ENCODE measurements at regions not wholly inside any gene's neighbourhood (a gene's known extent, or its start where the extent isn't known, plus 50 kb on each side); places are given as distances from the start of the nearest gene placed in this dataset.
A peak's percentile ranks its signal among the peaks of the same experiment; 100 is the strongest.
"Not testable (repeated sequence)": the region's sequence is repeated elsewhere in the genome, so short reads cannot be mapped to it uniquely, and the experiment has no call there.

- ChIA-PET CTCF (no interaction called here), POLR2A (no interaction called here)
- no peak overlapping the region for H3K4me3 ChIP-seq (ENCODE audit: low read depth in 2 of 2, low read length in 2 of 2)
- no peaks in the 10 kb centered on the region for H3K4me1 ChIP-seq (ENCODE audit: control insufficient read depth, insufficient read depth, low read length)
- intact Hi-C loops (cut with micrococcal nuclease; ENCODE audit: unreplicated experiment) (no loop called here), in situ Hi-C loops (cut with HindIII; ENCODE audit: low pct_unique_long_range_greater_than_20kb, low sequenced_read_pairs) (no loop called here)
- TF ChIP-seq, protein P1, sequence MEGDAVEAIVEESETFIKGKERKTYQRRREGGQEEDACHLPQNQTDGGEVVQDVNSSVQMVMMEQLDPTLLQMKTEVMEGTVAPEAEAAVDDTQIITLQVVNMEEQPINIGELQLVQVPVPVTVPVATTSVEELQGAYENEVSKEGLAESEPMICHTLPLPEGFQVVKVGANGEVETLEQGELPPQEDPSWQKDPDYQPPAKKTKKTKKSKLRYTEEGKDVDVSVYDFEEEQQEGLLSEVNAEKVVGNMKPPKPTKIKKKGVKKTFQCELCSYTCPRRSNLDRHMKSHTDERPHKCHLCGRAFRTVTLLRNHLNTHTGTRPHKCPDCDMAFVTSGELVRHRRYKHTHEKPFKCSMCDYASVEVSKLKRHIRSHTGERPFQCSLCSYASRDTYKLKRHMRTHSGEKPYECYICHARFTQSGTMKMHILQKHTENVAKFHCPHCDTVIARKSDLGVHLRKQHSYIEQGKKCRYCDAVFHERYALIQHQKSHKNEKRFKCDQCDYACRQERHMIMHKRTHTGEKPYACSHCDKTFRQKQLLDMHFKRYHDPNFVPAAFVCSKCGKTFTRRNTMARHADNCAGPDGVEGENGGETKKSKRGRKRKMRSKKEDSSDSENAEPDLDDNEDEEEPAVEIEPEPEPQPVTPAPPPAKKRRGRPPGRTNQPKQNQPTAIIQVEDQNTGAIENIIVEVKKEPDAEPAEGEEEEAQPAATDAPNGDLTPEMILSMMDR (IDR thresholded peaks at IDR 0.05), result peak; percentile 79
- TF ChIP-seq TCF7L2 (IDR thresholded peaks at IDR 0.05; ENCODE audit: low read depth, low read length) (no peak), REST (IDR thresholded peaks at IDR 0.05; ENCODE audit: insufficient read depth in 1 of 2, low read depth in 2 of 2, low read length in 1 of 2) (no peak), POLR2AphosphoS5 (IDR thresholded peaks at IDR 0.05; ENCODE audit: low read depth, low read length) (no peak), SIN3A (IDR thresholded peaks at IDR 0.05; ENCODE audit: borderline replicate concordance, insufficient read depth, low read depth, low read length) (no peak)
- H3K36me3 ChIP-seq (ENCODE audit: control insufficient read depth, insufficient read depth, low read length), result no peaks in the 10 kb centered on the region
- BruUV-seq (replicated peaks), result no TSS peak
- H3K27ac ChIP-seq (ENCODE audit: low read length), result no peak overlapping the region
- no peaks in the 10 kb centered on the region for H3K9me3 ChIP-seq (ENCODE audit: control insufficient read depth, insufficient read depth, low read depth, low read length)
- DNase-seq (ENCODE audit: low read depth, low spot score) (peak; percentile 36), ATAC-seq (peak; percentile 87)
- no peaks in the 10 kb centered on the region for H3K27me3 ChIP-seq (ENCODE audit: control insufficient read depth, insufficient read depth, low read length)
Measured at GRCh38 chr14:99995700-99996356, 69.4 kb upstream of the EVL start.

DNA sequence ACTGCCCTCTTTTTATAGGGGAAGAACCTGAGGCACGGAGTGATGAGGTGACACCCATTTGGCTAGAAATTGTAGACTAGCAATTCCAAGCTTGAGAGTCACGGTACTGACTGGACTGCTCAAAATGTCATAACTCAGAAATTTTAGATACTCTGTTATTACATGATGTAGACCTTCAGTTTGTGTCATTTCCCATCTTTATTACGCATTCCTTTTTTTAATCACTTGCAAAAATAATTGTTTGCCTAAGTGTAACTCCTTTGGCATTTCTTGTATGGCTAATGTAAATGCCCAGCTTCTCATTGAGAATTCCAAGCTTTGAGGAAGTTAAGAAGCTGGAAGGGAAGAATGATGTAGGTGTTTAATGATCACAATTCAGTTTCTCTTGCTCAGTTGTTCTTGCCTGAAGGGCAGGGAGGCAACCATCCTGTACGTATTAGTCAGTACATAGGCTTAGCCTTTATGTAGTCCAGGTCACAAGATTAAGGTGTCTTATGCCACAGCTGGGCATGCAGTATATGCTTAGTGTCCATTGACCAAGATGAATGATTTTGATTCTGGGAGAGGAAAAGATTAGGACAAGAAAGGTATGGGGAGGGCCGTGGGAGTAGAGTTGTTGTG, 68.2 kb upstream of the EVL start:
- ChIA-PET CTCF (no interaction called here), POLR2A (no interaction called here)
- ATAC-seq, result no peak
- Histone ChIP-seq H3K4me1 (ENCODE audit: control insufficient read depth, insufficient read depth, low read length) (no peaks in the 10 kb centered on the region), H3K36me3 (ENCODE audit: control insufficient read depth, insufficient read depth, low read length) (no peaks in the 10 kb centered on the region), H3K9me3 (ENCODE audit: control insufficient read depth, insufficient read depth, low read depth, low read length) (no peaks in the 10 kb centered on the region), H3K4me3 (ENCODE audit: low read depth in 2 of 2, low read length in 2 of 2) (no peak overlapping the region), H3K27ac (ENCODE audit: low read length) (no peak overlapping the region), H3K27me3 (ENCODE audit: control insufficient read depth, insufficient read depth, low read length) (no peaks in the 10 kb centered on the region)
- in situ Hi-C loops (cut with HindIII; ENCODE audit: low pct_unique_long_range_greater_than_20kb, low sequenced_read_pairs), result no loop called here
- intact Hi-C loops (cut with micrococcal nuclease; ENCODE audit: unreplicated experiment), result no loop called here
- no peak for DNase-seq (ENCODE audit: low read depth, low spot score)
- TF ChIP-seq, protein P1 (IDR thresholded peaks at IDR 0.05), result no peak
- TF ChIP-seq POLR2AphosphoS5 (IDR thresholded peaks at IDR 0.05; ENCODE audit: low read depth, low read length) (no peak), TCF7L2 (IDR thresholded peaks at IDR 0.05; ENCODE audit: low read depth, low read length) (no peak), REST (IDR thresholded peaks at IDR 0.05; ENCODE audit: insufficient read depth in 1 of 2, low read depth in 2 of 2, low read length in 1 of 2) (no peak), SIN3A (IDR thresholded peaks at IDR 0.05; ENCODE audit: borderline replicate concordance, insufficient read depth, low read depth, low read length) (no peak)
- no TSS peak for BruUV-seq (replicated peaks)

GRCh38 chr14:100000398-100000797, 64.8 kb upstream of the EVL start:
- BruUV-seq (replicated peaks); in situ Hi-C loops (cut with HindIII; ENCODE audit: low pct_unique_long_range_greater_than_20kb, low sequenced_read_pairs); intact Hi-C loops (cut with micrococcal nuclease; ENCODE audit: unreplicated experiment); POLR2A ChIA-PET; CTCF ChIA-PET; H3K27me3 ChIP-seq (ENCODE audit: control insufficient read depth, insufficient read depth, low read length); H3K4me3 ChIP-seq (ENCODE audit: low read depth in 2 of 2, low read length in 2 of 2); ATAC-seq; H3K36me3 ChIP-seq (ENCODE audit: control insufficient read depth, insufficient read depth, low read length); H3K27ac ChIP-seq (ENCODE audit: low read length); DNase-seq (ENCODE audit: low read depth, low spot score); H3K4me1 ChIP-seq (ENCODE audit: control insufficient read depth, insufficient read depth, low read length): not testable (repeated sequence)
- peaks cover 13% of the 10 kb centered on the region for H3K9me3 ChIP-seq (ENCODE audit: control insufficient read depth, insufficient read depth, low read depth, low read length)
